GM23338 (cell line): ENCODE measurements at regions not wholly inside any gene's neighbourhood (a gene's known extent, or its start where the extent isn't known, plus 50 kb on each side); places are given as distances from the start of the nearest gene placed in this dataset.

ENCODE experiments used
- CREB1 ChIP-seq: fragments of 250-450 bp; sonication (Bioruptor Pico); IDR thresholded peaks from 2 replicates; pipeline ENCODE4 v1.5.0; 2020; ENCODE audit warnings: low read depth, mild to moderate bottlenecking, moderate library complexity
- CTCF ChIP-seq, 2 experiments: fragments of 200-600 bp in 1 of 2; sonication (generic) in 1 of 2; conservative IDR thresholded peaks; 2 replicates each; pipeline versions ENCODE4 v1.5.1 to v1.6.1; 2016 to 2017; ENCODE audit warnings: antibody characterized with exemption in 2 of 2, low read depth in 2 of 2, mild to moderate bottlenecking in 2 of 2, moderate library complexity in 1 of 2
- ETS1 ChIP-seq: IDR thresholded peaks from 2 replicates; pipeline ENCODE4 v1.6.1; 2016; ENCODE audit warnings: antibody characterized with exemption
- EZH2 ChIP-seq: fragments of 200-600 bp; sonication (generic); IDR thresholded peaks from one replicate; pipeline ENCODE4 v1.8.0; 2017; ENCODE audit warnings: antibody characterized with exemption, mild to moderate bottlenecking, low read depth; ENCODE audit not compliant: unreplicated experiment
- EZH2phosphoT487 ChIP-seq: fragments of 200-600 bp; sonication (generic); IDR thresholded peaks from one replicate; pipeline ENCODE4 v1.8.1; 2018; ENCODE audit warnings: antibody characterized with exemption; ENCODE audit not compliant: unreplicated experiment
- JUNB ChIP-seq: IDR thresholded peaks from one replicate; pipeline ENCODE4 v1.6.1; 2016; ENCODE audit warnings: antibody characterized with exemption; ENCODE audit not compliant: unreplicated experiment
- NANOG ChIP-seq: IDR thresholded peaks from 2 replicates; pipeline ENCODE4 v1.6.1; 2016; ENCODE audit warnings: antibody characterized with exemption, borderline replicate concordance
- POLR2AphosphoS5 ChIP-seq: IDR thresholded peaks from 2 replicates; pipeline ENCODE4 v1.6.1; 2016; ENCODE audit warnings: antibody characterized with exemption, low read depth
- REST ChIP-seq: IDR thresholded peaks from one replicate; pipeline ENCODE4 v1.6.1; 2018; ENCODE audit warnings: antibody characterized with exemption; ENCODE audit not compliant: unreplicated experiment
- STAT1 ChIP-seq: IDR thresholded peaks from one replicate; pipeline ENCODE4 v1.6.1; 2016; ENCODE audit warnings: antibody characterized with exemption; ENCODE audit not compliant: unreplicated experiment
- ZNF114 ChIP-seq: fragments of 250-450 bp; sonication (Bioruptor Pico); IDR thresholded peaks from 2 replicates; pipeline ENCODE4 v1.5.0; 2020; ENCODE audit warnings: mild to moderate bottlenecking, moderate library complexity
- ZNF331 ChIP-seq: fragments of 250-450 bp; sonication (Bioruptor Pico); IDR thresholded peaks from 2 replicates; pipeline ENCODE4 v1.5.0; 2020; ENCODE audit warnings: low read depth, mild to moderate bottlenecking, moderate library complexity
- ZNF462 ChIP-seq: fragments of 250-450 bp; sonication (Bioruptor Pico); IDR thresholded peaks from 2 replicates; pipeline ENCODE4 v1.5.0; 2020; ENCODE audit warnings: mild to moderate bottlenecking, moderate library complexity

GRCh38 chr9:2962471-2963172 is 118.7 kb upstream of the PUM3 start:
- TF ChIP-seq EZH2phosphoT487 (no peak), CTCF (conservative IDR thresholded peaks at IDR 0.05; ENCODE audit: low read depth in 2 of 2) (no peak), REST (no peak), ZNF114 (CRISPR knock-in tag) (no peak), POLR2AphosphoS5 (no peak), CREB1 (CRISPR knock-in tag) (no peak), EZH2 (no peak), JUNB (no peak), ZNF331 (CRISPR knock-in tag) (no peak), ETS1 (no peak), STAT1 (no peak), NANOG (no peak), ZNF462 (CRISPR knock-in tag) (no peak)
